ENCODE measurements at regions not wholly inside any gene's neighbourhood (a gene's known extent, or its start where the extent isn't known, plus 50 kb on each side); places are given as distances from the start of the nearest gene placed in this dataset.

GRCh38 chr20:51862796-51863195, 60.5 kb upstream of the SALL4 start:
- no peaks in the 10 kb centered on the region for H3K36me3 Mint-ChIP-seq (ENCODE audit: insufficient read depth, unreplicated experiment)
- no peak for TF ChIP-seq CTCF (IDR thresholded peaks at IDR 0.05; ENCODE audit: insufficient read depth in 1 of 2, low read depth in 1 of 2, low read length in 1 of 2, severe bottlenecking in 1 of 2, unreplicated experiment in 1 of 2)
- no TSS peak for BruUV-seq (replicated peaks)
- H3K27ac Mint-ChIP-seq (ENCODE audit: unreplicated experiment): no peak overlapping the region
- CTCF ChIA-PET: interaction anchor here (0.6 to 1.6 kb wide), 3 partner anchors 10 to 160 kb away, joined by 4 to 7 read pairs (median 5); no protein-coding TSS in a partner anchor
- no peaks in the 10 kb centered on the region for H3K9me3 Mint-ChIP-seq (ENCODE audit: unreplicated experiment)
- DNase-seq: no peak
- Histone ChIP-seq H3K27me3 (replicated peaks; ENCODE audit: control insufficient read depth, insufficient read depth, low read length) (no peaks in the 10 kb centered on the region), H3K4me1 (peaks cover 19% of the 10 kb centered on the region), H3K36me3 (ENCODE audit: control insufficient read depth, insufficient read depth, low read length) (no peaks in the 10 kb centered on the region), H3K9me3 (no peaks in the 10 kb centered on the region), H3K4me3 (ENCODE audit: low read depth, low read length) (no peak overlapping the region)
- intact Hi-C loops (cut with micrococcal nuclease; ENCODE audit: unreplicated experiment): no loop called here
- no peak overlapping the region for H3K4me3 Mint-ChIP-seq (ENCODE audit: unreplicated experiment)
- peaks cover 32% of the 10 kb centered on the region for H3K4me1 Mint-ChIP-seq (ENCODE audit: low read depth, unreplicated experiment)
- H3K27me3 Mint-ChIP-seq (ENCODE audit: insufficient read depth, unreplicated experiment): no peaks in the 10 kb centered on the region
- POLR2A ChIA-PET: no interaction called here

- peaks cover 19% of the 10 kb centered on the region for H3K4me1 ChIP-seq
- ChIA-PET CTCF (interaction anchor here (0.6 to 1.6 kb wide), 3 partner anchors 9 to 160 kb away, joined by 4 to 7 read pairs (median 5); no protein-coding TSS in a partner anchor), POLR2A (no interaction called here)
- Mint-ChIP-seq H3K9me3 (ENCODE audit: unreplicated experiment) (no peaks in the 10 kb centered on the region), H3K27ac (ENCODE audit: unreplicated experiment) (no peak overlapping the region), H3K4me1 (ENCODE audit: low read depth, unreplicated experiment) (peaks cover 26% of the 10 kb centered on the region), H3K36me3 (ENCODE audit: insufficient read depth, unreplicated experiment) (no peaks in the 10 kb centered on the region), H3K4me3 (ENCODE audit: unreplicated experiment) (no peak overlapping the region), H3K27me3 (ENCODE audit: insufficient read depth, unreplicated experiment) (no peaks in the 10 kb centered on the region)
- intact Hi-C loops (cut with micrococcal nuclease; ENCODE audit: unreplicated experiment): loop anchor here (2.0 kb wide), 1 partner anchor 27 kb away; no protein-coding TSS in a partner anchor
- no peak overlapping the region for H3K4me3 ChIP-seq (ENCODE audit: low read depth, low read length)
- TF ChIP-seq CTCF (IDR thresholded peaks at IDR 0.05; ENCODE audit: insufficient read depth in 1 of 2, low read depth in 1 of 2, low read length in 1 of 2, severe bottlenecking in 1 of 2, unreplicated experiment in 1 of 2): no peak
- H3K9me3 ChIP-seq: no peaks in the 10 kb centered on the region
- H3K27me3 ChIP-seq (replicated peaks; ENCODE audit: control insufficient read depth, insufficient read depth, low read length): no peaks in the 10 kb centered on the region
- no peak for DNase-seq
- no TSS peak for BruUV-seq (replicated peaks)
- no peaks in the 10 kb centered on the region for H3K36me3 ChIP-seq (ENCODE audit: control insufficient read depth, insufficient read depth, low read length)
These were observed 59.6 kb upstream of the SALL4 start for GRCh38 chr20:51861726-51862466.

GRCh38 chr20:51860111-51860882, 58.0 kb upstream of the SALL4 start:
- H3K27me3 Mint-ChIP-seq (ENCODE audit: insufficient read depth, unreplicated experiment): no peaks in the 10 kb centered on the region
- H3K4me3 Mint-ChIP-seq (ENCODE audit: unreplicated experiment): no peak overlapping the region
- BruUV-seq (replicated peaks): no TSS peak
- peaks cover 26% of the 10 kb centered on the region for H3K4me1 Mint-ChIP-seq (ENCODE audit: low read depth, unreplicated experiment)
- H3K27ac Mint-ChIP-seq (ENCODE audit: unreplicated experiment): peak overlapping the region; percentile 34
- POLR2A ChIA-PET: no interaction called here
- TF ChIP-seq CTCF (IDR thresholded peaks at IDR 0.05; ENCODE audit: insufficient read depth in 1 of 2, low read depth in 1 of 2, low read length in 1 of 2, severe bottlenecking in 1 of 2, unreplicated experiment in 1 of 2): no peak
- Histone ChIP-seq H3K9me3 (no peaks in the 10 kb centered on the region), H3K36me3 (ENCODE audit: control insufficient read depth, insufficient read depth, low read length) (no peaks in the 10 kb centered on the region), H3K4me3 (ENCODE audit: low read depth, low read length) (no peak overlapping the region), H3K4me1 (peaks cover 19% of the 10 kb centered on the region), H3K27me3 (replicated peaks; ENCODE audit: control insufficient read depth, insufficient read depth, low read length) (no peaks in the 10 kb centered on the region)
- intact Hi-C loops (cut with micrococcal nuclease; ENCODE audit: unreplicated experiment): loop anchor here (1.0 to 2.0 kb wide), 2 partner anchors 11 to 29 kb away; no protein-coding TSS in a partner anchor
- CTCF ChIA-PET: no interaction called here
- DNase-seq: peak; percentile 64 to 79
- no peaks in the 10 kb centered on the region for H3K9me3 Mint-ChIP-seq (ENCODE audit: unreplicated experiment)
- H3K36me3 Mint-ChIP-seq (ENCODE audit: insufficient read depth, unreplicated experiment): no peaks in the 10 kb centered on the region

Data from Caco-2 (cell line).